ENCODE measurements at regions not wholly inside any gene's neighbourhood (a gene's known extent, or its start where the extent isn't known, plus 50 kb on each side); places are given as distances from the start of the nearest gene placed in this dataset.

- no peak for DNase-seq (ENCODE audit: low spot score)
- ChIA-PET CTCF (no interaction called here), POLR2A (ENCODE audit: low non-redundant PET) (no interaction called here)
- TF ChIP-seq CTCF (conservative IDR thresholded peaks at IDR 0.05; ENCODE audit: low read depth) = no peak
- H3K27ac ChIP-seq = no peak overlapping the region
These were observed 143.3 kb upstream of the ZEB2 start for GRCh38 chr2:144663207-144663606.

- peak; percentile 4 for DNase-seq (ENCODE audit: low spot score)
- no peak overlapping the region for H3K27ac ChIP-seq
- no peak for TF ChIP-seq CTCF (conservative IDR thresholded peaks at IDR 0.05; ENCODE audit: low read depth)
- ChIA-PET POLR2A (ENCODE audit: low non-redundant PET) (no interaction called here), CTCF (interaction anchor here (0.6 to 1.8 kb wide), 2 partner anchors 10 to 634 kb away, joined by 3 to 6 read pairs; no protein-coding TSS in a partner anchor)
These were observed 140.8 kb upstream of the ZEB2 start for GRCh38 chr2:144660518-144661316.

- CTCF ChIA-PET = interaction anchor here (0.6 to 1.8 kb wide), 2 partner anchors 11 to 633 kb away, joined by 3 to 6 read pairs; no protein-coding TSS in a partner anchor
- POLR2A ChIA-PET (ENCODE audit: low non-redundant PET) = no interaction called here
- H3K27ac ChIP-seq = peak overlapping the region; percentile 72
- TF ChIP-seq CTCF (conservative IDR thresholded peaks at IDR 0.05; ENCODE audit: low read depth) = no peak
- DNase-seq (ENCODE audit: low spot score) = peak; percentile 89
These were observed 139.9 kb upstream of the ZEB2 start for GRCh38 chr2:144659731-144660275.

GRCh38 chr2:144654523-144654922 is 134.6 kb upstream of the ZEB2 start:
- no peak for DNase-seq (ENCODE audit: low spot score)
- POLR2A ChIA-PET (ENCODE audit: low non-redundant PET) = no interaction called here
- H3K27ac ChIP-seq = no peak overlapping the region
- no peak for TF ChIP-seq CTCF (conservative IDR thresholded peaks at IDR 0.05; ENCODE audit: low read depth)
- CTCF ChIA-PET = no interaction called here

- ChIA-PET CTCF (interaction anchor here (0.7 kb wide), 1 partner anchor 606 kb away, joined by 10 read pairs; no protein-coding TSS in a partner anchor), POLR2A (ENCODE audit: low non-redundant PET) (no interaction called here)
- H3K27ac ChIP-seq = no peak overlapping the region
- no peak for DNase-seq (ENCODE audit: low spot score)
- no peak for TF ChIP-seq CTCF (conservative IDR thresholded peaks at IDR 0.05; ENCODE audit: low read depth)
These were observed 131.0 kb upstream of the ZEB2 start for GRCh38 chr2:144650907-144651306.

GRCh38 chr2:144648837-144649465 is 129.0 kb upstream of the ZEB2 start:
- POLR2A ChIA-PET (ENCODE audit: low non-redundant PET) = interaction anchor here (0.6 kb wide), 1 partner anchor 16 kb away, joined by 7 read pairs; no protein-coding TSS in a partner anchor
- CTCF ChIA-PET = no interaction called here
- H3K27ac ChIP-seq = no peak overlapping the region
- DNase-seq (ENCODE audit: low spot score) = no peak
- TF ChIP-seq CTCF (conservative IDR thresholded peaks at IDR 0.05; ENCODE audit: low read depth) = no peak
